Ovary (tissue), 7 donors: ENCODE measurements at regions not wholly inside any gene's neighbourhood (a gene's known extent, or its start where the extent isn't known, plus 50 kb on each side); places are given as distances from the start of the nearest gene placed in this dataset.

ENCODE experiments used
- DNase-seq, 5 donors: peaks; one replicate each; pipeline ENCODE4 v3.0.0-alpha.2; 2019 to 2020
- H3K27ac ChIP-seq, 2 donors: fragments of 200-600 bp; one replicate each; pipeline versions ENCODE4 v1.5.1 to v1.8.0; 2019 to 2022
- H3K27me3 ChIP-seq: fragments of 200-600 bp; one replicate; pipeline ENCODE4 v1.8.0; 2022
- H3K36me3 ChIP-seq: fragments of 200-600 bp; sonication (generic); one replicate; pipeline ENCODE4 v1.5.1; 2019
- H3K4me1 ChIP-seq: one replicate; pipeline ENCODE4 v1.8.1; 2013; ENCODE audit warnings: mild to moderate bottlenecking, moderate library complexity; ENCODE audit not compliant: insufficient read depth
- H3K4me3 ChIP-seq: fragments of 200-600 bp; sonication (generic); one replicate; pipeline ENCODE4 v1.5.1; 2017
- H3K9me3 ChIP-seq, 2 donors: fragments of 200-600 bp in 1 of 2; sonication (generic) in 1 of 2; one replicate each; pipeline versions ENCODE4 v1.5.1 to v1.8.1; 2013 to 2019; ENCODE audit warnings: mild to moderate bottlenecking in 1 of 2, moderate library complexity in 1 of 2
- CTCF ChIP-seq, 3 donors: fragments of 450-650 bp in 2 of 3; fragments of 200-600 bp in 1 of 3; IDR thresholded peaks; one replicate each; pipeline versions ENCODE4 v1.5.1 to v1.8.0; 2016 to 2022; ENCODE audit warnings: antibody characterized with exemption in 3 of 3, mild to moderate bottlenecking in 1 of 3
- EP300 ChIP-seq: sonication (generic); formaldehyde crosslinking; IDR thresholded peaks from one replicate; pipeline ENCODE4 v1.6.1; 2017; ENCODE audit warnings: antibody characterized with exemption
- POLR2A ChIP-seq: fragments of 450-650 bp; IDR thresholded peaks from one replicate; pipeline ENCODE4 v1.6.1; 2017; ENCODE audit warnings: antibody characterized with exemption, mild to moderate bottlenecking, moderate library complexity
- WGBS, 3 donors: extraction: QIAGEN DNeasy Blood & Tissue Kit in 1 of 3; methylation state at CpG; one replicate each; pipeline versions ENCODE4 v1.1.5 to v1.1.7; 2013 to 2017; 5-methylcytosine and 5-hydroxymethylcytosine counted together
- intact Hi-C, 4 donors: fragments of 100-400 bp; cut with DNase I; formaldehyde crosslinking; loops; one replicate each; pipeline versions ENCODE4 v1.11.0 to v1.15.1; 2022 to 2023
- donor health status: DM: no; HTN: no; CAD: no; lungs with moderate emphysema.
- donor health status: DM: no; HTN: no; CAD: no.
- donor health status: Bipolar disorder and iron deficiency.
- donor health status: DM: no; HTN: no; CAD: no.
- donor health status: DM: yes; HTN: yes; CAD: no.

- intact Hi-C loops = no loop called here
- Histone ChIP-seq H3K9me3 (no peaks in the 10 kb centered on the region), H3K27me3 (no peaks in the 10 kb centered on the region), H3K4me3 (no peak overlapping the region), H3K4me1 (no peaks in the 10 kb centered on the region), H3K27ac (no peak overlapping the region), H3K36me3 (no peaks in the 10 kb centered on the region)
- 76 to 88% (median 80%) methylated on average over 7 of the region's 7 CpGs for WGBS, 3 donors
- no peak for DNase-seq
- TF ChIP-seq CTCF (IDR thresholded peaks at IDR 0.05) (no peak), EP300 (no peak), POLR2A (no peak)
Observed at GRCh38 chr16:9428355-9429005, 337.0 kb downstream of the HAPSTR1 start.

- no peaks in the 10 kb centered on the region for H3K4me1 ChIP-seq
- WGBS, 3 donors = 68 to 83% (median 73%) methylated on average over 10 of the region's 10 CpGs
- H3K27ac ChIP-seq = no peak overlapping the region
- H3K27me3 ChIP-seq = no peaks in the 10 kb centered on the region
- no peak for TF ChIP-seq CTCF (IDR thresholded peaks at IDR 0.05)
- no peak for TF ChIP-seq POLR2A
- TF ChIP-seq EP300 = no peak
- H3K4me3 ChIP-seq = no peak overlapping the region
- no peak for DNase-seq
- H3K36me3 ChIP-seq = no peaks in the 10 kb centered on the region
- no peaks in the 10 kb centered on the region for H3K9me3 ChIP-seq
- intact Hi-C loops = no loop called here
Observed at GRCh38 chr16:9429646-9430330, 338.3 kb downstream of the HAPSTR1 start.

- no peaks in the 10 kb centered on the region for H3K9me3 ChIP-seq
- TF ChIP-seq POLR2A (no peak), CTCF (IDR thresholded peaks at IDR 0.05) (no peak), EP300 (no peak)
- no peaks in the 10 kb centered on the region for H3K4me1 ChIP-seq
- H3K4me3 ChIP-seq = no peak overlapping the region
- no peak overlapping the region for H3K27ac ChIP-seq
- no peaks in the 10 kb centered on the region for H3K36me3 ChIP-seq
- DNase-seq = no peak
- 64 to 70% (median 65%) methylated on average over 2 of the region's 2 CpGs for WGBS, 3 donors
- no peaks in the 10 kb centered on the region for H3K27me3 ChIP-seq
- intact Hi-C loops = no loop called here
Observed at GRCh38 chr16:9434659-9435058, 343.2 kb downstream of the HAPSTR1 start.

- Histone ChIP-seq H3K4me3 (no peak overlapping the region), H3K4me1 (no peaks in the 10 kb centered on the region), H3K27me3 (no peaks in the 10 kb centered on the region), H3K9me3 (no peaks in the 10 kb centered on the region), H3K36me3 (no peaks in the 10 kb centered on the region), H3K27ac (no peak overlapping the region)
- no peak for DNase-seq
- intact Hi-C loops = no loop called here
- 84 to 90% (median 89%) methylated on average over 6 of the region's 6 CpGs for WGBS, 3 donors
- TF ChIP-seq EP300 (no peak), POLR2A (no peak), CTCF (IDR thresholded peaks at IDR 0.05) (no peak)
Observed at GRCh38 chr16:9436175-9436574, 344.7 kb downstream of the HAPSTR1 start.
